ENCODE measurements at regions not wholly inside any gene's neighbourhood (a gene's known extent, or its start where the extent isn't known, plus 50 kb on each side); places are given as distances from the start of the nearest gene placed in this dataset.

DNA sequence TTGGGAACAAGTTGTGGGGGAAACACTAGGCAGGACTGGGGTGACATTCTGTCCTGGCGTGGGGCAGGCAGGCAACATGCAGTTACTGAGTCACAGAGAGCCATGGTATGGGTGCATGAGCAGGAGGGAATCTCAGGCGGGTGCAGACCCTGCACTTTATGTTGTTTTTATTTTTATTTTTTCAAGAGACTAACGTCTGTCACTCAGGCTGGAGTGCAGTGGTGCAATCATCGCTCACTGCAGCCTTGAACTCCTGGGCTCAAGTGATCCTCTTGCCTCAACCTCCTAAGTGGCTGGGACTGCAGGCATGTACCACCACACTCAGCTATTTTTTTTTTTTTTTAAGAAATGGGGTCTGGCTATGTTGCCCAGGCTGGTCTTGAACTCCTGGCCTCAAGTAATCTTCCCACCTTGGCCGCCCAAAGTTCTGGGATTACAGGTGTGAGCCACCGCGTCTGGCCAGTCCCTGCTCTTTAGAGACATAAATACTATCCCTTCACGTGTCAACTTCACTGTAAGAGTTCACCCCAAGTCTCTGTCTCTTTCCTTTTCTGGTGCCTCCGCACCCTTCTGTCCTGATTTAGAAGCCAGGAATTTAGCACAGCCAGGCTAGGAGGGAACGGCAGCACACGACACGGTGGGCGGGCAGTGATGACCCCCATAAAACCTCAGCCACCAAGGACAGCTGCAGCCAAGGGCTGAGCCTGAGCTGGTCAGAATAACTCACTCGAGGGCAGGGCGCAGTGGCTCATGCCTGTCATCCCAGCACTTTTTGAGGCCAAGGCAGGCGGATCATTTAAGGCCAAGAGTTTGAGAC is 72.8 kb upstream of the IQSEC1 start:
- Histone ChIP-seq H3F3A (ENCODE audit: insufficient read depth) (no peaks in the 10 kb centered on the region), H3K4me2 (ENCODE audit: low read depth, low read length, poor library complexity, severe bottlenecking) (no peak overlapping the region), H3K36me3 (ENCODE audit: low read length) (no peaks in the 10 kb centered on the region), H3K27me3 (ENCODE audit: low read length) (no peaks in the 10 kb centered on the region), H3K9me3 (ENCODE audit: insufficient read depth, low read length) (no peaks in the 10 kb centered on the region), H3K27ac (ENCODE audit: low read depth, low read length) (no peak overlapping the region), H4K20me1 (ENCODE audit: low read depth, low read length) (no peaks in the 10 kb centered on the region), H3K4me3 (ENCODE audit: insufficient read depth, low read length, poor library complexity, severe bottlenecking) (no peak overlapping the region), H3K9ac (ENCODE audit: low read length) (no peak overlapping the region), H2AFZ (ENCODE audit: low read depth, low read length, severe bottlenecking) (no peak overlapping the region), H3K9me2 (replicated peaks; ENCODE audit: insufficient read depth, low read length) (no peaks in the 10 kb centered on the region), H3K79me2 (ENCODE audit: insufficient read depth, low read length) (no peaks in the 10 kb centered on the region)
- TF ChIP-seq, protein P1, sequence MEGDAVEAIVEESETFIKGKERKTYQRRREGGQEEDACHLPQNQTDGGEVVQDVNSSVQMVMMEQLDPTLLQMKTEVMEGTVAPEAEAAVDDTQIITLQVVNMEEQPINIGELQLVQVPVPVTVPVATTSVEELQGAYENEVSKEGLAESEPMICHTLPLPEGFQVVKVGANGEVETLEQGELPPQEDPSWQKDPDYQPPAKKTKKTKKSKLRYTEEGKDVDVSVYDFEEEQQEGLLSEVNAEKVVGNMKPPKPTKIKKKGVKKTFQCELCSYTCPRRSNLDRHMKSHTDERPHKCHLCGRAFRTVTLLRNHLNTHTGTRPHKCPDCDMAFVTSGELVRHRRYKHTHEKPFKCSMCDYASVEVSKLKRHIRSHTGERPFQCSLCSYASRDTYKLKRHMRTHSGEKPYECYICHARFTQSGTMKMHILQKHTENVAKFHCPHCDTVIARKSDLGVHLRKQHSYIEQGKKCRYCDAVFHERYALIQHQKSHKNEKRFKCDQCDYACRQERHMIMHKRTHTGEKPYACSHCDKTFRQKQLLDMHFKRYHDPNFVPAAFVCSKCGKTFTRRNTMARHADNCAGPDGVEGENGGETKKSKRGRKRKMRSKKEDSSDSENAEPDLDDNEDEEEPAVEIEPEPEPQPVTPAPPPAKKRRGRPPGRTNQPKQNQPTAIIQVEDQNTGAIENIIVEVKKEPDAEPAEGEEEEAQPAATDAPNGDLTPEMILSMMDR (IDR thresholded peaks at IDR 0.05; ENCODE audit: insufficient read depth, low read length, poor library complexity, severe bottlenecking): no peak
- TF ChIP-seq EZH2phosphoT487 (conservative IDR thresholded peaks at IDR 0.05; ENCODE audit: low read length): no peak

DNA sequence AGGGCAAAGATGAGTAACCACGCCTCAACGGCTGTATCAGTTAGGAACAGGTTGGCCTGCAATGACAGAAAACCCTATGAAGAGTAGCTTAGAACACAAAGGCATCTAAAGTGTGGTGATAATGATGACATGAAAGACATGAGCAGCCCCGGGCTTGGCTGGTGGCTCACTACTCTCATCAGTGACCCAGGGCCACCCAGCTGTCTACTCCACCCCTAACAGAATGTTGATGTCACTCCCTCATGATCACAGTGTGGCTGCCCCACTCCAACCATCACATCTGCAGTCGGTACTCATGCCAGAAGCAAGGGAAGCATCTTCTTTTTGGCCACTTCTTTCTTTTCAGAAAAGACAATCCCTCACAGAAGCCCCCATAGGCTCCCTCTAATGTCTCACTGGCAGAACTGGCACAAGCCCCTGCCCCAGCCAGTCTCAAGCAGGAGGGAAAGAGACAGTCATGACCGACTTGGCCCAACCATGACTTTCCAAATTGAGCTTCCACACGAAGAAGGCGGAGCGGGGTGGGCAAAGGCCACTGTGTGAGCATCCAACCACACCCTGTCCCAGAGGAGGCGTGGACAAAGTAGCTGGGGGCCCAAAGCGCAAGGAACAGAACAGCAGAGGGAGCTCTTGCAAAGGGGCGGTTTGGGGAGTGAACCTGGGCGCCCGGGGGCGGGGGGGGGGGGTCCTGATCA is 72.0 kb upstream of the IQSEC1 start:
- H2AFZ ChIP-seq (ENCODE audit: low read depth, low read length, severe bottlenecking): no peak overlapping the region
- no peak overlapping the region for H3K9ac ChIP-seq (ENCODE audit: low read length)
- H3K9me3 ChIP-seq (ENCODE audit: insufficient read depth, low read length): no peaks in the 10 kb centered on the region
- H3K27me3 ChIP-seq (ENCODE audit: low read length): no peaks in the 10 kb centered on the region
- H3K27ac ChIP-seq (ENCODE audit: low read depth, low read length): no peak overlapping the region
- no peaks in the 10 kb centered on the region for H3K79me2 ChIP-seq (ENCODE audit: insufficient read depth, low read length)
- TF ChIP-seq, protein P1 (IDR thresholded peaks at IDR 0.05; ENCODE audit: insufficient read depth, low read length, poor library complexity, severe bottlenecking): no peak
- TF ChIP-seq EZH2phosphoT487 (conservative IDR thresholded peaks at IDR 0.05; ENCODE audit: low read length): no peak
- no peaks in the 10 kb centered on the region for H3K36me3 ChIP-seq (ENCODE audit: low read length)
- no peak overlapping the region for H3K4me2 ChIP-seq (ENCODE audit: low read depth, low read length, poor library complexity, severe bottlenecking)
- H4K20me1 ChIP-seq (ENCODE audit: low read depth, low read length): no peaks in the 10 kb centered on the region
- no peaks in the 10 kb centered on the region for H3F3A ChIP-seq (ENCODE audit: insufficient read depth)
- no peaks in the 10 kb centered on the region for H3K9me2 ChIP-seq (replicated peaks; ENCODE audit: insufficient read depth, low read length)
- no peak overlapping the region for H3K4me3 ChIP-seq (ENCODE audit: insufficient read depth, low read length, poor library complexity, severe bottlenecking)

DNA sequence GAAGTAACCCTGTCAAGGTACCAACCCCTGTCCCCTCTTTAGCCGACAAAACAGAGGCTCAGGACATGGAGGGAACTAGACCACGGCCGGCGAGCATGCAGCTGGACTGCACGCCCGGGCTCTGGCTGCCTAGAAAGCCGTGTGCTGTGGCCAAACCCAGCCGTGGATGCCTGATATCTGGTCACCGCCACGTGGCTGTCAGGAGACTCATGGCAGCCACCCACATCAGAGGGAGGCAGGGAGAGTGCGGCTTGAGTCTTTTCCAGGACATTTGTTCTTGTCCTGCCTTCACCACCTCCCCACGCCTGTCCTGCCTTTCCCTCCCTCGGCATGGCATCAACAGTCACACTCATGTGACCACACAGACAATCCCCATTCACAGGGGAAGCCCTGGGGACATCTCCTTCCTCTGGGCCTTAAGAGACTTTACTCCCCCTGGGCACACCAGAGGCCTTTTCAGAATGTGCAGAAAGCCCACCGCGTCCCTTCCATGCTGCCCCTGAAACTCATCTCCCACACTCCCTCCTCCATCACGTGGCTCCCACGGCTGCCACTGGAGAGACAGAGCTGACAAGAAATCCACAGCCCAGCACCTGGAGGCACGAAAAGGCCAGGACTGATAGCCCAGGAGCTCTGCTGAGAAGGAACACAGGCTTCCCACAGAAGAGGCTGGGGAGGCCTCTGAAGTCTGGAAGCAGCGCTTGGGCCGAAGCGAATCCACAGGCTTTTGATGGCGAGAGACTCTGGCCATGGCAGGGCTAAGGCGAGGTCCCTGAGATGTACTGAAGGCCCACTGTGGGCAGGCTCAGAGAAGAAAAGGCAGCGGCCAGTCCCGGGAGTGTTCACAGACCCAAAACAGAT is 71.2 kb upstream of the IQSEC1 start:
- H3K9ac ChIP-seq (ENCODE audit: low read length): no peak overlapping the region
- no peaks in the 10 kb centered on the region for H3K9me2 ChIP-seq (replicated peaks; ENCODE audit: insufficient read depth, low read length)
- no peak overlapping the region for H3K4me2 ChIP-seq (ENCODE audit: low read depth, low read length, poor library complexity, severe bottlenecking)
- TF ChIP-seq, protein P1 (IDR thresholded peaks at IDR 0.05; ENCODE audit: insufficient read depth, low read length, poor library complexity, severe bottlenecking): no peak
- TF ChIP-seq EZH2phosphoT487 (conservative IDR thresholded peaks at IDR 0.05; ENCODE audit: low read length): no peak
- H3K79me2 ChIP-seq (ENCODE audit: insufficient read depth, low read length): no peaks in the 10 kb centered on the region
- no peaks in the 10 kb centered on the region for H3K36me3 ChIP-seq (ENCODE audit: low read length)
- H2AFZ ChIP-seq (ENCODE audit: low read depth, low read length, severe bottlenecking): no peak overlapping the region
- no peak overlapping the region for H3K4me3 ChIP-seq (ENCODE audit: insufficient read depth, low read length, poor library complexity, severe bottlenecking)
- no peak overlapping the region for H3K27ac ChIP-seq (ENCODE audit: low read depth, low read length)
- H3K9me3 ChIP-seq (ENCODE audit: insufficient read depth, low read length): no peaks in the 10 kb centered on the region
- no peaks in the 10 kb centered on the region for H3F3A ChIP-seq (ENCODE audit: insufficient read depth)
- no peaks in the 10 kb centered on the region for H3K27me3 ChIP-seq (ENCODE audit: low read length)
- H4K20me1 ChIP-seq (ENCODE audit: low read depth, low read length): no peaks in the 10 kb centered on the region

Measured in SU-DHL-6 (cell line).